Activated CD8-positive, alpha-beta memory T cell treated with anti-CD3 and anti-CD28 coated beads for 36 hours (primary cell): ENCODE measurements at regions not wholly inside any gene's neighbourhood (a gene's known extent, or its start where the extent isn't known, plus 50 kb on each side); places are given as distances from the start of the nearest gene placed in this dataset.
"Not testable (repeated sequence)": the region's sequence is repeated elsewhere in the genome, so short reads cannot be mapped to it uniquely, and the experiment has no call there.

Source experiments
- CTCF ChIA-PET: fragments of 350-600 bp; sonication (Branson Sonifier 250); formaldehyde crosslinking; loops from one replicate; lab custom pipeline; 2021; ENCODE audit warnings: antibody characterized with exemption; lab: Charles Lee
- POLR2A ChIA-PET: fragments of 350-600 bp; sonication (Branson Sonifier 250); formaldehyde crosslinking; loops from one replicate; lab custom pipeline; 2021; ENCODE audit warnings: antibody characterized with exemption; lab: Charles Lee

GRCh38 chr3:138890555-138891187 is 55.9 kb upstream of the PIK3CB start:
- CTCF ChIA-PET: no interaction called here
- POLR2A ChIA-PET: no interaction called here

DNA sequence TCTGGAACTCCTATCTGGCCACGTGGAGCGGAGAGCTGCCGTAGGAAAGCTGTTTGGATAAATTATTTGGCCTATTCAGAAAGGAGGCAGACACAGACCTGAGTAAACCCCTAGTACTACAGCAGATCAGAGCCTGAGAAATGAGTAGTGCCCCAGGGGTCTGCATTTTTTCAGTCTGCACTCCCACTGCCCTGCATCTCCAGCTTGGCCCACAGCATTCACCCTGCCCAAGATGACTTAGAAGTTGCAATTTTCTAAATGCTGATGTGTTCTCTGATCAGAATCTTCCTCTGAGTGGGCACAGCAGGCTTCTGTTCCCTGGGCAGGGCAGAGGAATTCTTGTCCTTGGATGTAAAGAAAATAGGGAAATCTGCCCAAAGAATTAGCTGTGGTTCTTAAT is 55.1 kb upstream of the PIK3CB start:
- CTCF ChIA-PET: interaction anchor here (1.1 kb wide), 1 partner anchor 188 kb away, joined by 4 read pairs; no protein-coding TSS in a partner anchor
- POLR2A ChIA-PET: no interaction called here

DNA sequence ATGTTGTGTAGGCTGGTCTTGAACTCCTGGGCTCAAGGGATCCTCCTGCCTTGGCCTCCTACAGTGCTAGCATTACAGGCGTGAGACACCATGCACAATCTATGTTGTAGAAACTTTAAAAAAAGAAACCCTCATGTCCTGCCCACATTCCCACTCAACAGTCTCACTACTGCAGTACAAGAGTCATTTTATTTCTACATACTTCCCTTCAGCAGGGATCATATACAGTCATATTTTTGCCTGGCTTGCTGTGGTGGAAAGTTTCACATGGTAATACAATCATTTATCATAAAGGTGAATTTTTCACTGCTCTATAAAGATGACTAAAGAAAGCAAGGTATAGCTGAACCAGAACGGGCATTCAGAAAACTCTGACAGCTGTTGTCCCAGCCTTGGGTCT is 53.8 kb upstream of the PIK3CB start:
- POLR2A ChIA-PET: no interaction called here
- CTCF ChIA-PET: interaction anchor here (0.7 to 1.1 kb wide), 2 partner anchors 45 to 187 kb away, joined by 3 to 4 read pairs; no protein-coding TSS in a partner anchor

- CTCF ChIA-PET, POLR2A ChIA-PET: not testable (repeated sequence)
Measured at GRCh38 chr3:138886096-138886495, 51.4 kb upstream of the PIK3CB start.
